ENCODE measurements at regions not wholly inside any gene's neighbourhood (a gene's known extent, or its start where the extent isn't known, plus 50 kb on each side); places are given as distances from the start of the nearest gene placed in this dataset.

- no peak for DNase-seq (ENCODE audit: low spot score)
Observed at GRCh38 chr7:1286946-1287645, 54.4 kb downstream of the UNCX start.

- DNase-seq (ENCODE audit: low spot score): no peak
Observed at GRCh38 chr7:1287752-1288201, 55.1 kb downstream of the UNCX start.

- no peak for DNase-seq (ENCODE audit: low spot score)
Observed at GRCh38 chr7:1288390-1288995, 55.8 kb downstream of the UNCX start.

GRCh38 chr7:1288996-1289551, 56.4 kb downstream of the UNCX start:
- no peak for DNase-seq (ENCODE audit: low spot score)

GRCh38 chr7:1289666-1290025, 57.0 kb downstream of the UNCX start:
- no peak for DNase-seq (ENCODE audit: low spot score)

- DNase-seq (ENCODE audit: low spot score): no peak
Observed at GRCh38 chr7:1290026-1290678, 57.5 kb downstream of the UNCX start.

GRCh38 chr7:1290679-1291356, 58.1 kb downstream of the UNCX start:
- no peak for DNase-seq (ENCODE audit: low spot score)

GRCh38 chr7:1291357-1291689, 58.7 kb downstream of the UNCX start:
- DNase-seq (ENCODE audit: low spot score): no peak

- DNase-seq (ENCODE audit: low spot score): no peak
Observed at GRCh38 chr7:1291845-1292765, 59.4 kb downstream of the UNCX start.

- no peak for DNase-seq (ENCODE audit: low spot score)
Observed at GRCh38 chr7:1292972-1293830, 60.5 kb downstream of the UNCX start.

- DNase-seq (ENCODE audit: low spot score): no peak
Observed at GRCh38 chr7:1293950-1294411, 61.3 kb downstream of the UNCX start.

- no peak for DNase-seq (ENCODE audit: low spot score)
Observed at GRCh38 chr7:1295776-1296355, 63.2 kb downstream of the UNCX start.

- no peak for DNase-seq (ENCODE audit: low spot score)
Observed at GRCh38 chr7:1296356-1296981, 63.8 kb downstream of the UNCX start.

GRCh38 chr7:1297017-1297960, 64.6 kb downstream of the UNCX start:
- DNase-seq (ENCODE audit: low spot score): no peak

- no peak for DNase-seq (ENCODE audit: low spot score)
Observed at GRCh38 chr7:1298051-1298930, 65.6 kb downstream of the UNCX start.

- no peak for DNase-seq (ENCODE audit: low spot score)
Observed at GRCh38 chr7:1298931-1299885, 66.5 kb downstream of the UNCX start.
